ENCODE measurements at regions not wholly inside any gene's neighbourhood (a gene's known extent, or its start where the extent isn't known, plus 50 kb on each side); places are given as distances from the start of the nearest gene placed in this dataset.

GRCh38 chr13:58876473-58876872 lies 1244.9 kb downstream of the PCDH17 start:
- no peak for TF ChIP-seq POU6F1 (CRISPR knock-in tag; IDR thresholded peaks at IDR 0.05; ENCODE audit: borderline replicate concordance, low read depth)
- TF ChIP-seq PATZ1 (CRISPR knock-in tag; IDR thresholded peaks at IDR 0.05; ENCODE audit: borderline replicate concordance), result no peak
- no peak for TF ChIP-seq OSR1 (CRISPR knock-in tag; IDR thresholded peaks at IDR 0.05)
- TF ChIP-seq CSDC2 (CRISPR knock-in tag; IDR thresholded peaks at IDR 0.05), result no peak
- TF ChIP-seq GLIS3 (CRISPR knock-in tag; IDR thresholded peaks at IDR 0.05), result no peak
- no peak for TF ChIP-seq ZFP3 (CRISPR knock-in tag; IDR thresholded peaks at IDR 0.05)
- TF ChIP-seq ZNF70 (CRISPR knock-in tag; IDR thresholded peaks at IDR 0.05), result no peak

All from SK-N-SH treated with all-trans-retinoic acid at 6 μM for 48 hours (cell line).